Activated naive CD4-positive, alpha-beta T cell treated with anti-CD3 and anti-CD28 coated beads for 36 hours (primary cell): ENCODE measurements at regions not wholly inside any gene's neighbourhood (a gene's known extent, or its start where the extent isn't known, plus 50 kb on each side); places are given as distances from the start of the nearest gene placed in this dataset.

Experiments used
- CTCF ChIA-PET: fragments of 350-600 bp; sonication (Branson Sonifier 250); formaldehyde crosslinking; loops from one replicate; lab custom pipeline; 2021; ENCODE audit warnings: antibody characterized with exemption; lab: Charles Lee
- DNase-seq: peaks from one replicate; pipeline ENCODE4 v3.0.0-alpha.2; 2020
- H3K27ac Mint-ChIP-seq: one replicate; pipeline ENCODE4 v1.8.0; 2021; ENCODE audit warnings: mild to moderate bottlenecking, mixed read lengths
- H3K27me3 Mint-ChIP-seq: one replicate; pipeline ENCODE4 v1.8.0; 2021; ENCODE audit warnings: low read depth, mixed read lengths
- H3K36me3 Mint-ChIP-seq: one replicate; pipeline ENCODE4 v1.8.0; 2021; ENCODE audit warnings: low read depth, mixed read lengths
- H3K4me1 Mint-ChIP-seq: one replicate; pipeline ENCODE4 v1.8.0; 2021; ENCODE audit warnings: low read depth, mixed read lengths
- H3K4me3 Mint-ChIP-seq: one replicate; pipeline ENCODE4 v1.8.0; 2021; ENCODE audit warnings: mild to moderate bottlenecking, moderate library complexity, mixed read lengths
- H3K9me3 Mint-ChIP-seq: one replicate; pipeline ENCODE4 v1.8.0; 2021; ENCODE audit warnings: mixed read lengths
- intact Hi-C: fragments of 100-400 bp; cut with micrococcal nuclease; formaldehyde crosslinking; loops from one replicate; pipeline ENCODE4 v1.15.1; 2023

DNA sequence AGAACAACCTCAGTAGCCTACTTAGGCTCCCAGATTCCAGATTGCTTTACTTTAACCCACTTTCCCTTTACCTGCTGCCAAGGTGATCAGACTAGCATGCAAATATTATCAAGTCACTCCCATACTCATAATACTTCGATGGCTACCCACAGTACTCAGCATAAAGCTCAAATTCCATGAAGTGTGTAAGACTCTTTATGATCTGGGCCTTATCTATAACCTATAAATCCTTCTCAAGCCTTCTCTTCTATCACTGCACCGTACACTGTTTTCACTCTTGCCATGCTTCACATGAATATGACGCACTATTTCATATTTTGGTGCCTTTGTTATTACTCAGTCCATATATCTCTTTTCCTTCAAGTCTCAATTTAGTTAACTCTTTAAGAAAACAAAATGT lies 135.2 kb upstream of the TARS1 start:
- CTCF ChIA-PET, result no interaction called here
- DNase-seq, result no peak
- Mint-ChIP-seq H3K27me3 (peaks cover 10% of the 10 kb centered on the region), H3K4me3 (no peak overlapping the region), H3K27ac (no peak overlapping the region), H3K9me3 (peaks cover 1% of the 10 kb centered on the region), H3K4me1 (peaks cover 2% of the 10 kb centered on the region), H3K36me3 (no peaks in the 10 kb centered on the region)
- intact Hi-C loops, result no loop called here

DNA sequence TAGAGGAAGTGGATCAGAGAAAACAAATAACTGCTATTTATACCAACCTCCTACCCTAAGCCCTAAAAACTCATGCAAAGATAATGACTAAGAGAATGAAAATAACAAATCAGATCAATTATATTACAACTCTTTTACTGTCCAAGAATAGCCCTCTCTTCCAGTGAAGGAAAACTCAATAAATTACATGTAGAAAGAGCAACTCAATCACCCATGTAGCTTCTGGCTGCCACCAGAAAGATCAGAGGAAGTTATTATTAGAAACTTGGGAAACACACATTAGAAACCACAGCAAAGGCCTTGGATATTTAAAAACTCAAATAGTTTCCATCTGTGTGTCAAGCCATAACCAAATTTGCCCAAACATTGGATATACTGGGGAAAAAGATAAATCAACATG lies 134.0 kb upstream of the TARS1 start:
- H3K36me3 Mint-ChIP-seq, result no peaks in the 10 kb centered on the region
- H3K27ac Mint-ChIP-seq, result no peak overlapping the region
- intact Hi-C loops, result no loop called here
- CTCF ChIA-PET, result no interaction called here
- no peaks in the 10 kb centered on the region for H3K4me1 Mint-ChIP-seq
- H3K4me3 Mint-ChIP-seq, result no peak overlapping the region
- no peak for DNase-seq
- H3K9me3 Mint-ChIP-seq, result no peaks in the 10 kb centered on the region
- H3K27me3 Mint-ChIP-seq, result peaks cover 10% of the 10 kb centered on the region

DNA sequence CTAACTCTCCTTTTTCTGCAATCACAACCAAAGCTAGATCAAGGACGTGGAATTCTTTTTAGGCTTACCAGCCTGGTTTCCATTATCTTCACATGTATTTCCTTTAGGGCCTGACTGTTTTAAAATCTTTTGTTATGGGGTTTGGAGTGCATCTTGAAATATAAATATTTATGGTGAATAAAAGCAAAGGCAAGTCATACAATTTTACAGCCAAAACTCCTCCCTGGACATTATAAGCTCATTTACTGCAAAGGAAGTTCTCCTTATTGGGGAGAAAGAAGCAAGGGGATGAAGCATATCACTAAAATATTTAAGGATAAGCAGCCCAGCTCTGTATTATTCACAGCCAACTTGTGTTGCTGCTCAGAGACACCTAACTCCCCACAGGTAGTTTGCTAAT lies 132.2 kb upstream of the TARS1 start:
- H3K36me3 Mint-ChIP-seq, result no peaks in the 10 kb centered on the region
- no peak overlapping the region for H3K27ac Mint-ChIP-seq
- CTCF ChIA-PET, result no interaction called here
- H3K9me3 Mint-ChIP-seq, result no peaks in the 10 kb centered on the region
- no peak for DNase-seq
- no peaks in the 10 kb centered on the region for H3K4me1 Mint-ChIP-seq
- H3K4me3 Mint-ChIP-seq, result no peak overlapping the region
- intact Hi-C loops, result no loop called here
- peaks cover 11% of the 10 kb centered on the region for H3K27me3 Mint-ChIP-seq

DNA sequence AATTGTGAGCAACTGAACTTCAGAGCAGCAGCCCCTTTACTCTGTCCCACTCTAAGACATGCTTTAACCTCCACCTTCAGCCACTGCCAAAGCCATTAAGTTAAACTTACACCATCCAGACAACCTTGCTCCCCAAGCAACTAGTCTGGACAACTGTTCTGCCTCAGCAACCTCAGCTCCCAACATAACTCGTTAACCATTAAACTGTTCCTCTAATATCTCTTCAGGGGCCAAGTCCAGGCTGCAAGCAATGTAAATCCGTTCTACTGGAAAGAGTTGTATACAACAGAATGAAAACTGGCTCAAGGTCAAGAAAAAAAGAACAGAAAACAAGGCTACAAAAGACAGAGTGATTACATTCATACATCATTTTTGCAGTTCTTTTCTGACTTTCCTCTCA lies 131.7 kb upstream of the TARS1 start:
- Mint-ChIP-seq H3K9me3 (no peaks in the 10 kb centered on the region), H3K27me3 (peaks cover 11% of the 10 kb centered on the region), H3K36me3 (no peaks in the 10 kb centered on the region), H3K4me1 (no peaks in the 10 kb centered on the region), H3K27ac (no peak overlapping the region), H3K4me3 (no peak overlapping the region)
- CTCF ChIA-PET, result no interaction called here
- intact Hi-C loops, result no loop called here
- DNase-seq, result no peak

GRCh38 chr5:33309536-33310345 lies 131.0 kb upstream of the TARS1 start:
- Mint-ChIP-seq H3K4me3 (no peak overlapping the region), H3K4me1 (no peaks in the 10 kb centered on the region), H3K27me3 (peaks cover 10% of the 10 kb centered on the region), H3K27ac (no peak overlapping the region), H3K36me3 (no peaks in the 10 kb centered on the region), H3K9me3 (no peaks in the 10 kb centered on the region)
- DNase-seq, result no peak
- intact Hi-C loops, result no loop called here
- CTCF ChIA-PET, result no interaction called here

DNA sequence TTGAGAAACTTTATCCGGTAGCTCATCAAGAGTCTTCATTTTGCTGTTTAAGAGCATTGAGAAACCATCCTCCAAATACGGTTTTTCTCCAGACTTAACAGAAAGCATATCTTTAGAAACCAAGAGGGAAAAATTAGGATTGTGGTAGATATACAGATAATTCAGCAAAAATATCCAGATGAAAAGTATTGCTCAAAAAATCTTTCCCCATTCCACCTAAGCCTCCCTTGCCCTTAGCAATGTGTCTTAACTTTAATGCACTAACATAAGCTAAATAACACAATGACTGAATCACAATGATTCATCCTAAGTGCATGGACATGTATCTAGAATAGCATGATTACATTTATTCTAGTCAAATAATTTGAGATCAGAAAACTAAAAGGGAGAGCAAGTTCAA lies 130.3 kb upstream of the TARS1 start:
- no peak for DNase-seq
- Mint-ChIP-seq H3K4me1 (no peaks in the 10 kb centered on the region), H3K9me3 (no peaks in the 10 kb centered on the region), H3K27me3 (peaks cover 7% of the 10 kb centered on the region), H3K36me3 (no peaks in the 10 kb centered on the region), H3K27ac (no peak overlapping the region), H3K4me3 (no peak overlapping the region)
- intact Hi-C loops, result no loop called here
- CTCF ChIA-PET, result no interaction called here

DNA sequence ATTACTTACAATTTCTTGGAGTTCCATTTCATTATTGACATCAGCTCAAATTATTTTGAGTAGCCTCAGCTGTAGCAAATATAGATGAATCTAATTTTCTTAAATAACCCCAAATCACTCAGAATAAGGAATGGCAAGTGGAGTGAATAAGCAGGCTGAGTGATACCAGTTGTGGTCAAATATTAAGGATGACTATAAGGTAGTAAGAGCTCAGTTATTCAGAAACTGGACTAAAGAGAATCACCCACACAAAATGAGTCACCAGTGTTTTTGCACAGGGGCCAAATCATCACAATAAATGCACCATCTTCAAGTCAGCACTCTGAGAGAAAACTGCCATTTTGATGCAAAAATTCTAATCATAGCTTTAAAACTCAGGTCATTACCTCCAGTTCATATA lies 128.9 kb upstream of the TARS1 start:
- CTCF ChIA-PET, result interaction anchor here (0.9 kb wide), 1 partner anchor 13 kb away, joined by 4 read pairs; no protein-coding TSS in a partner anchor
- no peak for DNase-seq

GRCh38 chr5:33312571-33313549 lies 127.9 kb upstream of the TARS1 start:
- Mint-ChIP-seq H3K36me3 (no peaks in the 10 kb centered on the region), H3K4me1 (no peaks in the 10 kb centered on the region), H3K27me3 (peaks cover 4% of the 10 kb centered on the region), H3K27ac (no peak overlapping the region), H3K4me3 (no peak overlapping the region), H3K9me3 (no peaks in the 10 kb centered on the region)
- intact Hi-C loops, result no loop called here
- no peak for DNase-seq
- CTCF ChIA-PET, result interaction anchor here (0.9 kb wide), 1 partner anchor 14 kb away, joined by 4 read pairs; no protein-coding TSS in a partner anchor

More for the DNA sequence above, 128.9 kb upstream of the TARS1 start:
- intact Hi-C loops, result no loop called here
- no peak overlapping the region for H3K27ac Mint-ChIP-seq
- H3K4me1 Mint-ChIP-seq, result no peaks in the 10 kb centered on the region
- peaks cover 5% of the 10 kb centered on the region for H3K27me3 Mint-ChIP-seq
- H3K4me3 Mint-ChIP-seq, result no peak overlapping the region
- no peaks in the 10 kb centered on the region for H3K9me3 Mint-ChIP-seq
- no peaks in the 10 kb centered on the region for H3K36me3 Mint-ChIP-seq

GRCh38 chr5:33315189-33315588 lies 125.6 kb upstream of the TARS1 start:
- Mint-ChIP-seq H3K27me3 (peaks cover 4% of the 10 kb centered on the region), H3K27ac (no peak overlapping the region), H3K36me3 (no peaks in the 10 kb centered on the region), H3K4me3 (no peak overlapping the region), H3K4me1 (no peaks in the 10 kb centered on the region), H3K9me3 (no peaks in the 10 kb centered on the region)
- no peak for DNase-seq
- CTCF ChIA-PET, result no interaction called here
- intact Hi-C loops, result no loop called here

GRCh38 chr5:33316773-33317172 lies 124.0 kb upstream of the TARS1 start:
- no peaks in the 10 kb centered on the region for H3K9me3 Mint-ChIP-seq
- intact Hi-C loops, result no loop called here
- CTCF ChIA-PET, result no interaction called here

DNA sequence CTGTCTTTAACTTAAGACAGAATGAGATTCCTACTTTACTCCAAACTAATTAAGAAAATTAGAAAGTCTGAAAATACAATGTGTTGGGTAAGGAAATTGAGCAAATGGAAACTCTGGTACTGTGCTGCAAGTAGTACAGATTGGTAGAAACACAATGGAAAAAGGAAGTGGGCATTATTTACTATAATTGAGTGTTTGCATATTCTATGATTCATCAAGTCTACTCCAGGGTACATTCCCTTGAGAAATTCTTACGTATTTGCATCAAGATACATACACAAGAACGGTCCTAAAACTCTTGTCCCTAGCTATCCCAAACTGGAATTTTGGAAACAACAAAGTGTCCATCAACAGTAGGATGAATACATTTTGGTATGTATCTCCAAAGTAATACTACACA lies 123.5 kb upstream of the TARS1 start:
- intact Hi-C loops, result no loop called here
- no peaks in the 10 kb centered on the region for H3K36me3 Mint-ChIP-seq
- H3K4me3 Mint-ChIP-seq, result no peak overlapping the region
- CTCF ChIA-PET, result no interaction called here
- no peak for DNase-seq
- no peaks in the 10 kb centered on the region for H3K9me3 Mint-ChIP-seq
- H3K27ac Mint-ChIP-seq, result no peak overlapping the region
- H3K27me3 Mint-ChIP-seq, result peaks cover 4% of the 10 kb centered on the region
- H3K4me1 Mint-ChIP-seq, result no peaks in the 10 kb centered on the region

More at GRCh38 chr5:33316773-33317172, 124.0 kb upstream of the TARS1 start:
- Mint-ChIP-seq H3K36me3 (no peaks in the 10 kb centered on the region), H3K27ac (no peak overlapping the region), H3K4me1 (no peaks in the 10 kb centered on the region), H3K27me3 (peaks cover 4% of the 10 kb centered on the region), H3K4me3 (no peak overlapping the region)
- DNase-seq, result no peak

DNA sequence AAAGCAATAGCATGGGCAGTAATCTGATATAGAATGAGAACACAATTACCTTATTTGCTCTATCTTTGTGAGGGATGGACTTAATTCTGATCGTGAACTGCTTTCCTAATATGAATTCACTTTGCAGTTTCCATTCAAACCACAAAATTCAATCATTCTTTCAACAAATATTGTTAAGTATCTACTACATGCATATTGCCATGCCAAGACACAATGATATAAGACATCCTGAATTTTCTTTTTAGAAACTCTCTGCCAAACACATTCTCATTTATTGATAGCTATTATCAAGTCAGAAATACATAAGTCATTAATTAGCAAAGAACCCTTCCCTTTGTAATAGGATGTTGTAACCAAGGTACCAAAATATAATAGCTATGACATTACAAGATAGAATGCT lies 121.6 kb upstream of the TARS1 start:
- H3K9me3 Mint-ChIP-seq, result no peaks in the 10 kb centered on the region
- H3K27ac Mint-ChIP-seq, result no peak overlapping the region
- CTCF ChIA-PET, result no interaction called here
- H3K27me3 Mint-ChIP-seq, result no peaks in the 10 kb centered on the region
- intact Hi-C loops, result no loop called here
- DNase-seq, result no peak
- no peaks in the 10 kb centered on the region for H3K4me1 Mint-ChIP-seq
- no peaks in the 10 kb centered on the region for H3K36me3 Mint-ChIP-seq
- no peak overlapping the region for H3K4me3 Mint-ChIP-seq
